Transverse colon (tissue), 4 donors: ENCODE measurements at regions not wholly inside any gene's neighbourhood (a gene's known extent, or its start where the extent isn't known, plus 50 kb on each side); places are given as distances from the start of the nearest gene placed in this dataset.

ENCODE experiments used
- CTCF ChIP-seq, 5 experiments: fragments of 200-600 bp in 3 of 5; fragments of 450-650 bp in 2 of 5; sonication (generic) in 3 of 5; IDR thresholded peaks; 1 replicate in 2 of 5; 2 replicates in 3 of 5; pipeline ENCODE4 v1.5.1; 2016 to 2017; ENCODE audit warnings: antibody characterized with exemption in 5 of 5, inconsistent platforms in 3 of 5, mild to moderate bottlenecking in 2 of 5, moderate library complexity in 1 of 5
- POLR2AphosphoS5 ChIP-seq, 3 donors: sonication (generic); formaldehyde crosslinking; IDR thresholded peaks; one replicate each; pipeline ENCODE4 v1.6.1; 2016; ENCODE audit warnings: antibody characterized with exemption in 3 of 3

GRCh38 chr9:113738496-113738892, 137.6 kb upstream of the ZNF618 start:
- no peak for TF ChIP-seq CTCF (IDR thresholded peaks at IDR 0.05)
- no peak for TF ChIP-seq POLR2AphosphoS5 (IDR thresholded peaks at IDR 0.05)
